HG03575 (cell line): ENCODE measurements at regions not wholly inside any gene's neighbourhood (a gene's known extent, or its start where the extent isn't known, plus 50 kb on each side); places are given as distances from the start of the nearest gene placed in this dataset.
"Not testable (repeated sequence)": the region's sequence is repeated elsewhere in the genome, so short reads cannot be mapped to it uniquely, and the experiment has no call there.

ENCODE experiments used
- ATAC-seq: cut with Tn5 transposase; IDR thresholded peaks from one replicate; pipeline ENCODE4 v1.9.1; 2021; ENCODE audit not compliant: unreplicated experiment, insufficient number of reproducible peaks, low FRiP score; ENCODE audit errors: extremely low read depth

- not testable (repeated sequence) for ATAC-seq
Measured at GRCh38 chr2:111559301-111559700, 324.7 kb downstream of the ANAPC1 start.

- not testable (repeated sequence) for ATAC-seq
Measured at GRCh38 chr2:111559814-111560213, 324.2 kb downstream of the ANAPC1 start.

- ATAC-seq = not testable (repeated sequence)
Measured at GRCh38 chr2:111566068-111566467, 317.9 kb downstream of the ANAPC1 start.

GRCh38 chr2:111567233-111567632, 316.8 kb downstream of the ANAPC1 start:
- not testable (repeated sequence) for ATAC-seq

- ATAC-seq = not testable (repeated sequence)
Measured at GRCh38 chr2:111569356-111570199, 314.4 kb downstream of the ANAPC1 start.

- ATAC-seq = not testable (repeated sequence)
Measured at GRCh38 chr2:111570300-111571114, 313.5 kb downstream of the ANAPC1 start.

- ATAC-seq = not testable (repeated sequence)
Measured at GRCh38 chr2:111574803-111575202, 309.2 kb downstream of the ANAPC1 start.

- ATAC-seq = not testable (repeated sequence)
Measured at GRCh38 chr2:111577154-111577885, 306.7 kb downstream of the ANAPC1 start.

GRCh38 chr2:111579500-111580134, 304.4 kb downstream of the ANAPC1 start:
- ATAC-seq = not testable (repeated sequence)

- not testable (repeated sequence) for ATAC-seq
Measured at GRCh38 chr2:111580616-111581015, 303.4 kb downstream of the ANAPC1 start.

GRCh38 chr2:111582090-111582489, 301.9 kb downstream of the ANAPC1 start:
- ATAC-seq = not testable (repeated sequence)

GRCh38 chr2:111583480-111583879, 300.5 kb downstream of the ANAPC1 start:
- not testable (repeated sequence) for ATAC-seq

GRCh38 chr2:111584540-111584939, 299.5 kb downstream of the ANAPC1 start:
- not testable (repeated sequence) for ATAC-seq

- not testable (repeated sequence) for ATAC-seq
Measured at GRCh38 chr2:111584950-111585349, 299.0 kb downstream of the ANAPC1 start.

- ATAC-seq = not testable (repeated sequence)
Measured at GRCh38 chr2:111586014-111586413, 298.0 kb downstream of the ANAPC1 start.

GRCh38 chr2:111595072-111595471, 288.9 kb downstream of the ANAPC1 start:
- ATAC-seq = not testable (repeated sequence)

- not testable (repeated sequence) for ATAC-seq
Measured at GRCh38 chr2:111596808-111597705, 286.9 kb downstream of the ANAPC1 start.

GRCh38 chr2:111598944-111599343, 285.0 kb downstream of the ANAPC1 start:
- ATAC-seq = not testable (repeated sequence)
